NCI-H2196 treated with DMSO at 0.1 percent for 48 hours (cell line): ENCODE measurements at regions not wholly inside any gene's neighbourhood (a gene's known extent, or its start where the extent isn't known, plus 50 kb on each side); places are given as distances from the start of the nearest gene placed in this dataset.
A peak's percentile ranks its signal among the peaks of the same experiment; 100 is the strongest.

Experiments used
- DNase-seq: peaks from one replicate; lab custom pipeline; 2025; ENCODE audit not compliant: unreplicated experiment; lab: John Stamatoyannopoulos, UW

DNA sequence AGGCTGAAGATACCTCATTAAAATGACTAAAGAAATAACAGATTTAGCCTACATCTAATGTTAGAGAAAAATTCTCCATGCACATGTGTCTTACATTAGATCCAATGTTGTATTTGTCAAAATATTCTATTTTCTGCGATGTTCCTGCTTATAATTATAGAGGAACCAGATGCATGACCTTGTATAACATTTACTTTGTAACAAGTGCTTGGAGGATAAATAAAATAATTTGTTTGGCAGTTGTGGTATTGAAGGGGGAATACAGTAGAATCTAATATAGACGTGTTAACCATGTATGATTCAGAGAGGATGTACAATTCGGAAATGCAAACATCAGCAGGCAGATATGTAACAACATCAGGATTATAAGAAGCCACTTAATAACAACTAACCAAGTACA lies 922.2 kb downstream of the TUSC7 start:
- DNase-seq: no peak

DNA sequence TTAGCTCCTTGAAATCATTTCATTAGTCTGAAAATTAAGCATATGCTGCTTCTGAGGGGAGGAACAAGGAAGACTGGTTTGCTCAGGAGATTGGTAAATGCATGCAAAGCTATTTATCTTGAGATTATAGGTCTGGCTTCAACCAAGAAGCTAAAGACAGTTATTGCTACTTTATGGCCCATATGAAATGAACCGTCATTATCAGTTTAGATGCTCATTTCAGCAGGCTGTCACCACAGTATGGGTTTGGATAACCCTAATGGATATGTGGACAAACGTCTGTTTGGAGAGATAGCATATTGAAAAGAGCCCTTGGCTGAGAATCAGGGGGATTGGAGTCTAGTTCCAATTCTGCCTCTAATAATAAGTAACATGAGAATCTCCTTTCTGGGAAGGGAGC lies 922.6 kb downstream of the TUSC7 start:
- DNase-seq: no peak

DNA sequence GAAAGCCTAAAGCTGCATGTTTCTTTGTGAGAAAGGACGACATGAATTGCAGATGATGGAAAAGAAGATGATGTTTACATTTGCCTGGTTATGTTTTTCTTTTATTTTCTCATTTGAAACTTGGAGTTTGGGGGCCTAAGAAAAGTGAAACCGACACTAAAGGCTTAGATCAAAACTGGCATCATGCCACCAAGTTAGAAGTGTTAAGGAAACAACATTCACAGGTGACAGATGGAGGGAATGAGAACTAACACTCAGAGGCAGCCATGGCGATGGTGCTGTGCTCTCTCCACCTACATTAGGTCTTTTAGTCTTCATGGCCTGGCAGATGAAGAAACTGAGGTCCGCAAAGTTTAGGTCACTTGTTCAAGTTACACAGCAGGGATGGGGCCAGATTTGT lies 923.6 kb downstream of the TUSC7 start:
- DNase-seq: no peak

DNA sequence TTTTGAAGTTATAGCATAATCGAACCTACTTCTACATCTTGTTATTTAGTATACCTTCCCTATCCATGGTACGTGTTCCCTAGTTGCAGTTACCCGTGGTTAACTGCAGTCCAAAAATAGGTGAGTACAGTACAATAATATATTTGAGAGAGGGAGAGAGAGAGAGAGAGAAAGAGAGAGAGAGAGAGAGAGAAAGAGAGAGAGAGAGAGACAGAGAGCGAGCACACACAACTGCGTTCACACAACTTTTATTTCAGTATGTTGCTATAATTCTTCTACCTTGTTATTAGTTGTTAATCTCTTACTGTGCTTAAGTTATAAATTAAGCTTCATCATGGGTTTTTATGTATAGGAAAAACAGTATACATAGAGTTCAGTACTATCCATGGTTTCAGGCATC lies 928.1 kb downstream of the TUSC7 start:
- no peak for DNase-seq

DNA sequence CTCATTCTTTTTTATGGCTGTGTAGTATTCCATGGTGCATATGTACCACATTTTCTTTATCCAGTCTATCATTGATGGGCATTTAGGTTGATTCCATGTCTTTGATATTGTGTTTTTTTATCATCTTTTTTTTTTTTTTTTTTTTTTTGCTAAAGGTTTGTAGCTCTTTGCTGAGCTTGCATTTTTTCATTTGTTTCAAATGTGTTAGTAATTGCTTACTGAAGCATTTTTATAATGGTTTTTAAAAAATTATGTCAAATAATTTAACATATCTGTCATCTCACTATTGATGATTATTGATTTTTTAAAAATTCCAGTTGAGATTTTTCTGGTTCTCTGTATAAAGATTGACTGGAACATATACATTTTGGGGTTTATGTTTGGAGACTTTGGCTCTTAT lies 934.6 kb downstream of the TUSC7 start:
- no peak for DNase-seq

DNA sequence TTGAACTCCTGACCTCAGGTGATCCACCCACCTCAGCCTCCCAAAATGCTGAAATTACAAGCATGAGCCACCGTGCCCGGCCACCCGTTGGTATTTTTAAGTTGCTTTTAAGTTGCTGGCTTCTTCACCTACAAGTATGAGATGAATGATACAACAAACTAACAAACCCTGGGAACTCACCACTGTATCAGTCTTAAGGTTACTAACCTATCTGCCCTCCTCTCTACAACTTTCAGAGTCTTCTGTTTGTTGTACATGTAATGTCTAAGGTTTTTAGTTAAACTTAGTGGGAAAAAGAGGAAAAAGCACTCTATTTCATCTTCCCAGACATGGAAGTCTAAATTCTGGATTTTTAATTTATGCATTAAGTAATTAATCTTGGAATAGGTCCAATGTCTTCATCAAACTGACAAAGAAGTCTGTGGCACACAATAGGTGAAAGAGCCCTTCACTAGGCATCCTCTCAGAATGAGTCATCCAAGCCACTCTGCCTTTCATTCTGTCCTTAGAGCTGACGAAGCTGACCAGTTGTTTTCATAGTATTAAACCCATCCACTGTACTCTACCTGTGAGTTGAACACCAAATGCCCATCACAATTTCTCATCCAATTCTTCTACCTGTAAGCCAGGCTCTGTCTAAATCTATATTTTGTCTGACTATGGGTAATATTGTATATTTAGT lies 936.1 kb downstream of the TUSC7 start:
- no peak for DNase-seq

DNA sequence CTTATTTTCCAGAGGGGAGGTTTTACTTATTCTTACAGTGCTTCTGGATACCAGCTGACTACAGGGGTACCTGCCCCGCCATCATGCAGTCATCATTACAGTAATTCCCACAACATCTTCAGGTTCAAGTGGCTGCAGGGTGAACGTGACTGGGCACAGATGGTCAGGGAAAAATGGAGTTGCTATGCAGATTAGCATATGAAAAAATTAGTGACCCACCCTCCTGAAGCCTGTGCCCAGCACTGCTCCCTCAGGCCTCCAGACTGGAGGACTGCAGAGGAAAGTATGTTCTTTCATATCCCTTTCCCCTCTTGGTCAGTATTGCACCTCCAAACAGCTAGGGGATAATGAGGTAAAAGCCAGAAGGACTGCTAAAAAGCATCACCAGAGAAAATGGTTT lies 937.9 kb downstream of the TUSC7 start:
- DNase-seq: no peak

DNA sequence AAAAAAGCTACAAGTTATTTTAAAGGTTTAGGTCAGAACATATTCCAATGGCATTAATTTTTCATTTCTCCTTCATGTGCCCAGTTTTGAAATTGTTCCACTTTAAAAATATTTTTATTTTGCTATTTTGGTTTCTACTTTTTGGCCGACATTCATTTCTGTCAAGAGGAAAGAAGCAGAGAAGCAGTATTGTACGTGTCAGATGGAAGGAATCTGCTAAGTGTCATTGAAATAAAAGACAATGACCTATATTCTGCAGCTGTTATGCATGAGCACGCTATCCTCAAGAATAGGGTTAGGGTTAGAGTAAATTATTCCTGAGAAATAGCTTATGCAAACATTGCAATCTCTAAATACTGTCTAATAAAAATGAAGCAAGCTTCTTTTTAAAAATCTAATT lies 941.7 kb downstream of the TUSC7 start:
- no peak for DNase-seq

DNA sequence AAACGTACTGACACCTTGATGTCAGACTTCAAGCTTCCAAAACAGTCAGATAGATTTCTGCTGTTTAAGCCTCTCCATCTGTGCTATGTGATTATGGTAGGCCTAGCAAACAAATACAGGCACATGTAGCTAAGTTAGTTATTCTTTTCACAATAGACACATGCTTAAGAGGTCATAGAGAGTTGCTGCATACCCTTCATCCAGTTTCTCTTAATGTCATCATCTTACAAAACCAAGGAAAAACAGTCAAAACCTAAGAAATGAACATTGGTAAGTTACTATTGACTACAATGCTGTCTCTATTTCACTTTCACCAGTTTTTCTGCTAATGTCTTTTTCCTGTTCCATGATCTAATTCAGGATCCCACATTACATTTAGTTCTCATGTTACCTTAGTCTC lies 946.8 kb downstream of the TUSC7 start:
- DNase-seq: no peak

DNA sequence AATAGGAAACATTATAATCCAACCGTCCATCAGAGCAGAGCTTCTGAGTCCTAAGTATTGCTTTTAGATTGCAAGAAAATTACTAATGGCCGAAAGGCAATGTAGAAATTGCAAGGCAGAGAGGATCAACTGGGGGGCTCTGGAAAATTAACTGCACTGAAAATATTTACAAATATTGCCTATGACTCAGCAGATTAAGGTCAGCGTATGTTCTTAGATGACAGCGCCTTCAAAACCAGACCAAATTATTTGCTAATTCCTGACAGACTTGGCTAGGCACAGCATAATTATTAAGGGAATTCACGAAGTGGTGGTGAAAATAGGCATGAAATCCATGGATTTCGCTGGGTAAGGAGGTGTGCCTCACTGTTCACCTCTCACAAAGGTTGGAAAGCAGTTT lies 947.7 kb downstream of the TUSC7 start:
- DNase-seq: no peak

DNA sequence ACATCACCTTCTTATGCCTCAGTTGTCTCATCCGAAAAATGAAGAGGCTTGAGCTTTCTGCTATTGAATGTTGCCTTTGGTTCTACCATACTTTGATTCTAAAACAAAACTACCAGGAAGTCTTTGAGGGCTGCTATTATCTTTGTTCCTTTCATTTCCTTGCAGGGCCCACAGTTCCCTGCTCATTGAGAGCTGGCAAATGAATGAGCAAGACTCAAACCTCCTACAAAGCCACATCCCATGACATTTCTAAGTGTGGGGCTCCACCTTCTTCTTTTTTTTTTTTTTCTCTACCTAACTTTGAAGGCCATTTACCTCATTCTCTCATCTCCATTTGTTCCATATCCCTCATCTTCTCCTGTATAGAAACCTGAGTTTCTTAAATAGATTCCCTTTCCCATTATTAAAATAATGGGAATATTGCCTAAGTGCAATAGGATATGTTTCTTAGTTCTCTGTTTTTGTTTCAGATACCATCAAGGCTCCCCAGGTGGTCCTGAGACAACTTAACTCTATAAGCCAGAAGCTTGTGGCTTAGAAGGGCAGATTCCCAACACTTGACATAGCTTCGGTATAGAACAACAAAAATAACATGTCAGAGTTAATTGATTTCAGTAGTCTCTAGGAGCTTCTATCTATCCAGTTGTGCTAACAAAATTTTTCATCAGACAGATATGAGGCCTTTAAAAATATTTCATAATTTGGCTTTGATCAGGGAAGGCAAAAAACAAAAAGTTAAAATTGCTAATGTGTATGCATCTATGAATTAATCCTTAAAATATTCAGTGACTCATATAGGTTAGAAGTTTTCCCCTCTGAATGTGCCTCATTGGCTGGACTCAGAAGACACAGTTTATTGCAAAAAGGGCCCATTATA lies 951.6 kb downstream of the TUSC7 start:
- no peak for DNase-seq

DNA sequence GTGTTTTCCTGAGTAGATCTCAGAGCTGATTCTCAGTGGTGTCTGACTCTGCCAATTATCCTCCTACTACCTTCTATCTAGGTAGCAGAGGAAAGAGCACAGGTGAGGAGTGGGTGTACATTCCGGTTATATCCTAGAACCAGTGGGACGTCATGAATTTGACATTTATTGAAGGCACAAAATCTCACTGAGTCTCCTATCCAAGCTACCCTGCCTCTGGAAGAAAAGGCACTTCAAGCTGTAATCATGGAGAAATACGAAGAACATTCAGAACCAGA lies 952.2 kb downstream of the TUSC7 start:
- no peak for DNase-seq

DNA sequence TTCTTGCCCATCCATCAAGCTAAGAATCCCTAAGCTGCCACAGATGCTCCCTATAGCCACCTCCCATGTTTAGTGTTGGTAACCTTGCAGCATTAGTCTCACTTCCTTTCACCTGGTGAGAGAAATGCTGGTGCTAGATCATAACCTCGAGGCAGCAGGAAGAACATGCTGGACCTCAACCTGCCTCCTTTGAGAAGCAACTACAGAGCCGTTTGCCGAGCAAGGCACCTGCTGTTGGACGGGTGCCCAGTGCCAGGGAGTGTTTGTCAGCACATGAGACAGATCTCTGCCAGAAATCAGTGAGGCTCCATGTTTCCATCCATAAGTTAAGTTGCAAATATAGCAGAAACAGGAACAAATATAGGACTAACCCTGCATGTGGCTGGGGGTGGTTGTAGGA lies 955.7 kb downstream of the TUSC7 start:
- DNase-seq: peak; percentile 82

DNA sequence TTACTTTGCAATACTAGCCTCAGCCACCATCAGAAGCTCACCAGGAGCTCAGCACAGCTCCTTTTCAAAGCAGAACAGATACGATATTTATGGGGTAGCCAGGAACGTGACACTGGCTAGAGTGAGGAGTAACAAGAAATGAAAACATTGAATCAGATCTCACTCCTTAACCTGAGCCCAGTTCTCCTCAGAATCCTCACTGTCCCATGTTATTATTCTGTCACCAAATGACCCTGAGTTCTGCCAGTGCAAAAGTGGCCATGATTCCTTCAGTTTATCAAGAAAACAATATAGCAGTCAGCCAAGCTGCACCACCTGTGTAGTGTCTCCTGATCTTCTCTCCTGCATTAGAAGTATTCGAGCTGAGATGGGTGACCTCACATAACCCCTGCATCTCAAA lies 956.7 kb downstream of the TUSC7 start:
- DNase-seq: no peak

DNA sequence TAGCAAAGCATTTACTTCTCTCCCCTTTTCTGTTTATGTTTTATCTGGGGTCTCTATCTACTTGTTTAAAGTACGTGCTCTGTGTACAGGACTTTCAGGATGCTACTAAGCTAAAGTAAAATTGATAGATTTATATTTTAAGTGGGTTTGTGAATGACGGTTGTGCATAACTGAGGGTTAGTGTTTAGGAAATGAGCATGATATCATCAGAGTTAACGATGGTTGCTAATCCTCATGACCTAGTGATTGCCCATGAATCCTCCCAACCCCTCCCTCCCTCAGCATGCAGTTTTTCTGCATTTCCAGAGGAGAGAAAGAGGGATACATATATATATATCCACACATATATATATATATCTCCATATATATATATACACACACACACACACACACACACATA lies 957.2 kb downstream of the TUSC7 start:
- DNase-seq: no peak

DNA sequence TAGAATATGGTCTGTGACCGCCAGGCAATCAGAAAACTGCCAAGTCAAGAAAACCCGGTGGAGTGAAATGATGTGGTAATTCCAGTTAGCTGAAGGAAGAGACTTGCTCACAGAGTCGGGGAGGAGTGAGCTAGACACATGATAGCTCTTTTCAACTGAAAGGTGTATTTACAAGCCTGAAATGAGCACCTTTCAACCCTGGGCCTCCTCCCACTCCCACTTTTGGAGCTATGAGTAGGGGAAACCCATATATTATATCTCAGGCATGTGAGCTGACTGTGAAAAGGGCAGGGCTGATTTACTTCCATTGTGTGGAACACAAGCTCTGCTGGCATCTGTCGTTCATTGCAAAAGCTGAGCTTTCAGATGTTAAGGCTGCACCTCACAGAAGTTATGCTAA lies 960.2 kb downstream of the TUSC7 start:
- no peak for DNase-seq

DNA sequence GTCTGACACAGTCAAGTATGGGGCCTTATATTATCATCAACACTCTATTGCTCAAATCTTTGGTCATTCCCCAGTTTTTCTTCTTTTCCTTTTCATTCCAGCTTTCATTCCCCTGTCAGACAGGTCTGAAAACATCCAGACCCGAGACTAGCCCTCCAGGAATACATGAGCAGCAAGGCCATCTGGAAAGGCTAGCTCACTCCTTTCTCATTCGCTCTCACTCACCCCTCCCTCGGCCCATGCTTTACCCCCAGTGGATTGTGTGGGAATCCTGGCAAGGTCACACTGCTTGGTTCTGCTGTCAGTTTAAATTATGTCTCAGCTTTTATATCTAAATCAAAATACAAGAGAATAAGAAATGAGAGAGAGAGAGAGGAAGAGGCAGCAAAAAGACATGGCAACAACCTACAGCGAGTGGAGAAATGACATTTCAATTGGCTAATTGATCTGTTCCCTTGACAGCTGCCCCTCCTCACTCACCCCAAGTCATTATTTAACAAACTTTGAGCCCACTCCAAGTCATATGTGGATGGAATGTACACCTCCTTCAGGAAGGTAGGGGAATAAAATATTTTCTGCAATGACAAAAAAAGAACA lies 962.2 kb downstream of the TUSC7 start:
- DNase-seq: no peak

DNA sequence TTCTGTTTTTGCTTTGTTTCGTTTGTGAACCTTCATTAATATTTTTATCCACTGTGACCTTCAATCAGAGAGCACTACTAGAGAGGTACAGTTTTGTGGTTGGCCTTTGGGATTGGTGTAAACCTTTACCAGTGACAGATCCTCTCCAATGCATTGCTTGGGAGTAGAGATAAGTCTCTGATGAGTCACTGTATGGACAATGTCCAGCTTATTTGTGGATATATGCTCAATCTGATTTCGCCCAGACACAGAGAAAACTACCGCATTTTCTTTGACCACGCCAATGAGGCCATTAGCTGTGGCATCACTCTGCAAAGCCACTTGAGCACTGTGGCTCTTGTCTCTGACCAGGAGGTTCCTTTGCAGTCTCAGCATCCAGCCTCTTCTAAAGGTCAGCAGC lies 964.7 kb downstream of the TUSC7 start:
- no peak for DNase-seq

DNA sequence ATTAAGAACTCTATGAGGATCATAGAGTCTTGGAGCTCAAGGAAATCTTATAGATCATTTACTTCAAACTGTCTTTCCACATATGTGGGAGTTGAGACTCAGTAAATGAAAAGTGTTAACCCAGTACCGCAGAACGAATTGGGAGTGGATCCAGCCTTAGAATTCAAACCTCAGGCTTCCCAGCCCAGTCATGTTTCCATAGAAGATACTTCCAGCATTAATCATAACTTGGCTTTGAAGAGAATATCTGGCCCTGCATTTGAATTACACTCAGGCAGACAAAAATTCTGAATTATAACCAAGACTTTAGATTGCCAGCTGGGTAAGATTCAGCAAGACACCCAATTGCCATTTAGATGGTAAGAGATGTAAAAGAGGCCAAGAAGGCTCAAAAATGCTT lies 972.0 kb downstream of the TUSC7 start:
- DNase-seq: no peak

DNA sequence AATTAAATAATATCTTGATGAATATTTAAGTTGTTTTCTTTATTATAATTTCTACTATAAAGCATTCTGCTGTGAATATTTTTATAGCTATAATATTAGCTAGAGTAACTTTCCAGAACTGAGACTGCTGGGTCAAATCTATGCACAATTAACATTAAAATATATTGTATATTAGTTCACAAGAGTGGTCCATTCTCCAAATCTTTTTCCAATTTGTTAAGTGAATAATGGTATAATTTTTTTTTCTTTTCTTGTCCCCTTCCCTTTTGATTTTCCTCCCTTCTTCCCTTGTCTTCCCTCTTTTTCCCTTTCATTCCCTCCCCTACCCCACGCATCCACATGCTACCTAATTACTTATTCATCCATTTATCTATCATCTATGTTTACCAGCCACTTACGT lies 977.5 kb downstream of the TUSC7 start:
- no peak for DNase-seq

DNA sequence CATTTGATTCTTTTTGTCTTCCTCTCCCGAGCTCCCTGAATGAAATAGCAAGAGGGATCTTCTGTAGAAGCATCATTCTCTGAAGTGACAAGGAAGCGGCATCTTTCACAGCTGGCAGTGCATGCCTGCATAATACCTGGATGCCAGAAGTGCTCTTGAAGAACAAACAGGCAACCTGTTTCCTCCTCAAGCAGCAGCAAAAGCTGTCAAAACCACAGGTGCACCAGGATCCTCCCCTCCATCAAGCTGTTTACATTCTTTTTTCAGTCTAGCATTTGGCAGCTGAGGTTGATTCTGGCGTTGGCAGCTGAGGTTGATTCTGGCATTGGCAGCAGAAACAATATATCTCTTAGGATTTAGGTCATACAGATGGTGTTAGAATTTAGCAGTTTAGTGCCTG lies 979.0 kb downstream of the TUSC7 start:
- peak; percentile 83 for DNase-seq

DNA sequence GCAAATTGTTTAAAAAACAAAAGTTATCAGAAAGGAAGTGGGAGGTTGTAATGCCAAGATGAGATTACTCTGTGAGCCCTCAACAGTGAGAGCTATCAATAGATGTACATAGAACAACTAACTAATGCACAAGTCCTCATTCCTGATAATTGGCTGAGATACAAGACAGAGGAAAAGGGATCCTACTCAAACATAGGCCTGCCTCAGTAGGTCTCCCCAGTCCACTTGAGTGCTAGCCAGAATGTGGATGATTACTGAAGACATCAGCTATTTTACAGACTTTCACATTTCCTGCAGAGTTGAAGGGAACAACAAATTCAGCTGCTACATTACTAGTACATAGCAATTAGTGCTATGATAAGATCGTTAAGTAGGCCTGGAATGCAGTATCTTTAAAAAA lies 981.9 kb downstream of the TUSC7 start:
- DNase-seq: no peak
